GM18508 (cell line): ENCODE measurements at regions not wholly inside any gene's neighbourhood (a gene's known extent, or its start where the extent isn't known, plus 50 kb on each side); places are given as distances from the start of the nearest gene placed in this dataset.
A peak's percentile ranks its signal among the peaks of the same experiment; 100 is the strongest.

ENCODE experiments used
- ATAC-seq: cut with Tn5 transposase; IDR thresholded peaks from one replicate; pipeline ENCODE4 v1.9.1; 2021; ENCODE audit warnings: moderate number of reproducible peaks; ENCODE audit not compliant: insufficient read depth, unreplicated experiment

DNA sequence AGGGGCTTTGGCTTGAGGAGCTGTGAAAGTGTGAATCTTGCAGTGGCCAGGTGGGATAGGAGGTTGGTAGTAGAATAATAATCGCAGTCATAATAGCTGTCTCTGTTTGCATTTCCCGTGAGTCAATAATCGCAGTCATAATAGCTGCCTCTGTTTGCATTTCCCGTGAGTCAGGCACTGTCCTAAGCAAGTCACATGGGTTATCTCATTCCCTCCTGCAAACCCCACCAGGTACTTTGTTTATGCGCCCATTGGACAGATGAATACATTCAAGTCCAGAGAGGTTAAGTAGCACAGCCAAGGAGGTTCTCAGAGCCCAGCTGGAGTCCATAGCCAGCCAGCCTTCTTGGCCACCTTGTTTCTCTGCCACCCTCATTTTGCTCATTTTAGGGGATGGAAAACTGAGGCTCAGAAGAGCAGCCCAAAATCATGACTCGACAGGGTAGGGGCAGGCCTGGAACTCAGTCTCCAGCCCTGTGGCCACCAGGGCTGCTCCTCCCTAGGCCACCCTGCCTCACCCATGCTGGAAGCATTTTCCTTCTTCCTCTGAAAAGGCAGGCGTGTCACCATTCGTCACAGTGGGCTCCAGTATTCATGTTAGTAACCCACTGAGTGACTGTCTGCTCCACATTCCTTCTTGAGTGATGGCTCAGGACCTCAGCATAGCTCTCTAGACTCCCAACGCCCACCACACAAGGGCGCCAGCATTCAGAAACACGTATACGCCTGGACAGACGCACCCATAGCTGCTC lies 206.2 kb downstream of the URI1 start:
- ATAC-seq, result no peak

DNA sequence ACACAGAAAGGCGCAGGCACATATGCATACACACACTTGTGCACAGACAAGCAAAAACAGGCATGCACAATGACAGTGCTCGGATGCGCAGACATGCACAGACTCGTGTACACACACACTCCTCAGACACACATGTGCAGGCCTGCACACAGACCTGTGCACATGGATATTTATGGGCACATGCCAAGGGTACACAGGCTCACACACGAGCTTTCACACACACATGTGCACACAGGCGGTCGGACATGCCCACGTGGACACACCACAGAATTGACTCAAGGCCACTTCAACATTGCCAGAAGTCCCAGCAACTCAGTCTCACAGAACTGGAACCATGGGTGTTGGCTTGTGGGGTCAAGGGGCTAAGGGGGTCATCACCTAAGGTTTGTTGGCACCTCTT lies 206.8 kb downstream of the URI1 start:
- no peak for ATAC-seq

DNA sequence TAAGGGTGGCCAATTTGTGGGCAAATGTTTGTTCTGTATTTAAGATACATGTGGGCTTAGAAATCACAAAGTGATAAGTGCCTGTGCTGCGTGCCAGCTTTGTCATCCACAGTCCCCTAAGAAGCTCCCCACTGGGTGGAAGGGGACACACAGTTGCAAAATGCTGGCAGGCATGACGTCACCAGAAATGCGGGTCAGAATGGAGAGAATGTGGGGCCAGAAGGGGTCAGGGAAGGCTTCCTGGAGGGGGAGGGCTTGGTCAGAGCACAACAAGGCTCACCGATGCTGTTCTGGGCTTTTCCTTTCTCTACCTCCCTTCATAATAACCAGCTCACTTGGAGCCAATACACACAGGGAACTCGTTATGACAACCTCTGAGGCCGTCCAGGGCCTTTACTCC lies 207.3 kb downstream of the URI1 start:
- ATAC-seq, result no peak

DNA sequence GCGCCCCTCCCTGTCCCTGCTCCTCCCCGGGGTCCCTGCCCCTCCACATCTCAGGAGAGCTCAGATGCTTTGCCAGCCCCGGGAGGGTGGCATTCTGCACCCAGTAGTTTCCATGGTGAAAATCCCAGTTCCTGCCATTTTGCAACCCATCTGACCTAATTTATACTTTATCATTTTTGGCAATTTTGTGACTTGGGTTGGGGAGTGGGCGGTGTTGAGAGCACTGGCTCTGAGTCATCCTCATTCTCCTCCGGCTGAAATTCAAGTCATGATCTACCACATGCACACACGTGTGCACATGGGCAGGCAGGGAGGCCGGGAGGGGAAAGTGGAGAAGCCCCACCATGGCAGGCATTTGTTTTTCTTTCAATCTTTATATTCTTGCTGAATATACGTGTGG lies 208.6 kb downstream of the URI1 start:
- ATAC-seq, result no peak

DNA sequence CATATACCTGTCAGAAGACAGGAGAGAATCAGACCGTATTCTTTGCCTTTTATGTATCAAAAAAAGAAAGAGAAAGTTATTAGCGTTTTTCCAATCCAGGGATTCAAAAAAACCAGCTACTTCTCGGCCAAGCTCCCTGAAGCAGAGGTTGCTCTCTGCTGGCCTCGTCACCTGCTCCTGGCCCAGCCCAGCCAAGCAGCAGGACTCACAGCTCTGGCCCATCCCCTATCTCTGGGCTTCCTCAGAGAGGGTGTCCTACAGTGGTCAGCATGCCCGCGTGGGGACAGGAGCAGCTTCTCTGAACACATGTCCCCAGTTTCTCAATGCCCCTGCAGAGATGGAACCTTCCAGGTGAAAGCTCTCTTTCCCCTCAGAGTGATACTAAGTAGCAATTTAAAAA lies 209.0 kb downstream of the URI1 start:
- ATAC-seq, result no peak

DNA sequence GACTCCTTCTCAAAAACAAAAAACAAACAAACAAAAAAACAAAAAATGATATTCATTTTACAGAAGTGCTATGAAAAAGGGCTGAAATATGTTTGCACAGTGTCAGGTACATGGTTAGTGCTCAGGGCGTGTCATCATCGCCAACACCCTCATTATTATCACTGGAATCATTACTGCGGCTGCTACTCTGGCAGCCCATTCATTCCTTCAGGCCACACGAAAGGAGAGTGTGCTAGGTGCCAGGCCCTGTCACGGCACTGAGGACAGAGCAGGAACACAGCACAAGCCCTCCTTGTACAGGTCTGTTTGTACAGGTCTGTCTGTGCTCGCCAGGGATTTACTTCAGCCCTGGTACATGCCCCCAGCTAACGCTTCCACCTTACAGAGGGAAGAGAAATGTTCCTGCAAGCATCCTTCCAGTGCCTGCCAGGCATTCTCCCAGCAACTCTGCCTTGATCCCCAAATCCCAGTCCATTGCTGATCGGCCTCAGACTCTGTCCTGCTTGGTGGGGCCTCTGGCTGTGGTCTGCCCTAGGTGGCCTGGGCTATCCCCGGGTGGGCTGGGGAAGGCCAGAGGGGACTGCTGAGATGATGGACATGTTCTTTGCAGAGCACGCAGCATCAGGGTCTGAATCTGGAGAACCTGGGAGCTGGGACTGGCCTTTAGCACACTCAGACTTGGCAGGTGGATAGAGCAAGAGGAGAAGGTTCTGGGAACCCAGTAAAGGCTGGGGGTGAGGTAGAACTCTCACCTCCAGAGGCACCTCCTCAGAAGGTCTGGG lies 210.7 kb downstream of the URI1 start:
- ATAC-seq, result no peak

DNA sequence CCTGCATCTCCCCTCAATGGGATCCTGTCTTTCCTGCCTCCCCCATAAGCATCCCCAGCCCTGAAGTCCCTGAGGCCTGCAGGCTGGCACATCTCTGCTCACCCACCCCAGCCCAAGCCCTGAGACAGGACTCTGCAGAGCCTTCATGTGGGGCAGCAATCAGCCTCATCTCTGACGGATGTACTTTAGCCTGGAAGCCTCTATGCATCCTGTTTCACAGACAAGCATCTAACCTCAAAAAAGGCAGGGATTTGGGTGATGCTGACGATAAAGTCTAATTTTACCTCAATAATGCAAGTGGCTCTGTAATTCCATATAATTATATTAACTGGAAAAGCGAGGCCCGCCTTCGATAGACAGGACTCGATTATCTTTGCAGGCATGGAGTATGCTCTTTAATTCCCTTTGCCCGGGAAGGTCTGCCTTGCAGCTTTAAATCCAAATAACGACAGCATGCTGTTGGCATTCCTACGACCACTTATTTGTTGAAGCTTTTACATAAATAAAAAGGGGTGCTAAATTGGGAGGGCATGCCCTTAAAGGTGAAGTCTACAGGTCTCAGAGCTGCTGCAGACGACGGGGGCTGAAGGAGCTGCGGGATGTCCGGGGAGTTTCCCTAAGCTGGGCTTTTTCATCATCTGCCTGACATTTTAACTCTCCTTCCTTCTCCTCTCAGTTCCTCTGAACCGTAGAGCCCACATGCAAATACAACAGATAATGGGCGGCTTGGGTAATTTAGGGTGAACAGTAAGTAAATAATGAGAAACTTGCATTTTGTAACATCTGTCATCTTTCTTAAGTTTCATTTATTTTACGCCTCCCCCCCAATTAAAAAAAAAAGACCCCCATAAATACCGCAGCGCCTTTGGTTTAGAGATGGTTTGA lies 211.5 kb downstream of the URI1 start:
- peak; percentile 68 for ATAC-seq

DNA sequence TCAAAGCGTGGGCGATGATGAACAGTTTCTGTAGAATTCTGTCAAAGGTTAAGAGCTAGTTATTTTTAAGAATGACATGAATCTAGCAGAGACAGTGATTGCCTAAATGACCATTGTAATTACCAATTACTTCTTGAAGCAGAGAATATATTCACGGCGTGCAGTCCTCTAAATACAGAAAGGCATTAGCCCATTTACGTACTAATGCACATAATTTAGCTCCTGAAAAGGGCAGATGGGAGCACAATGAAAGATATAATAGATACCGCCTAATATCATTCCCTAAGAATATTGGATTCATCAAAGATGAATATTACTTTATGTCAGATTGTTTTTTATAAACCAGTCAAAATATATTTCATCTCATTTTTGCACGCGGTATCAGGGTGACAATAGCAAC lies 212.4 kb downstream of the URI1 start:
- ATAC-seq, result no peak

DNA sequence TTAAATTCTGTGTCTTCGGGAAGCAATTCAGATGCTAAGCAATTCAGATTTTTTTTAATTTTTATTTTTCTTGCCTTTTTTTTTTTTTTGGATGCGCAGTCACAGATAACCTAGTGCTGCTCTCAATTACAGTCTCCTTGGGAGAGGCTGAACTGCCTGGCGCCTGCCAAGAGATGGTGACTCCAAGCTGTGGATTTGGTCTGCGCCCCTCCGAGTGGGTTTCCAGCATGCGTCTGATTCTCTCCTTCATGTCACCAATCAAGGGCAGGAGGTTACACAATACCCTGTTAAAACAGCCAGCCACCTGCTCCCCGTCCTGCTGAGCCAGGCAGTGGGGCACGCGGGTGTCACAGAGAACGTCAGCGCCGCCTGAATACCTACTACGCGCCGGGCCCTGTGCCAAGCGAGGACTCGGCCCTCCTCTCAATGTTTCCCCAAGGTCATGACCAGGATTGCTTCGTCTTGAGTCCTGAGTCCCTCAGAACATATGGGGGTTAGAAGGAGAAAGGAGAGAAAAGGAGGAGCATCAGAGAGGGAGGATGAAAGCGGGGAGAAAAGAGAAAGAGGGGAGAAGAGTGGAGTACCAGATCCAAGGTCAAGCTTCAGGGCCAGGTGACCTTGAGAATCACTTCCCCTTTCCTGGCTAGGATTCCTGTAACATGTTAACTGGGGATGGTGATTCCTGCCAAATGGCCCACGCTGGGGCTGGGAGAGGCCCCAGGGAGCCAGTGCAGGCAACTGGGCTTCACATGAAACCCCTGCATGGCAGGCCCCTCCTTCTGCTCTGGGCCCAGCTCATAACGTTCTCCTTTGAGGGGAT lies 213.6 kb downstream of the URI1 start:
- no peak for ATAC-seq

DNA sequence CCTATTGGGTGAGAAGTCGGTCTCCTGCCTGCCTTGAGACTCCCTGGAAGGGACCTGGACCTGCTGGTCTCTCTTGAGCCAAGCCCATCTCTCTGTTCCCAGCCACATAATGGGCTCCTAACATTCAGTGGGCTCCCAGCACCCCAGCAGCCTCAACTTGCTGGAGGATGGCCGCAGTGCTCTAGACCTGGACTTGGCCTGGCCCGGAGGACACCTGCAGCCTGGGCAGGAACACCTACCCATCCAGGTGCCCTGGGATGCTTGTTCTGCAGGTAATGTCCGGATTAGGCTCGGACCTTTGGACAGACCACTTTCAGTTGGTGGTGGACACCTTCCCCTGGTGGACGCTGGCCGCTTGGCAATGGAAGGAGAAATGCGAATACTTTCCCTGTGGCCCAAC lies 214.6 kb downstream of the URI1 start:
- no peak for ATAC-seq

DNA sequence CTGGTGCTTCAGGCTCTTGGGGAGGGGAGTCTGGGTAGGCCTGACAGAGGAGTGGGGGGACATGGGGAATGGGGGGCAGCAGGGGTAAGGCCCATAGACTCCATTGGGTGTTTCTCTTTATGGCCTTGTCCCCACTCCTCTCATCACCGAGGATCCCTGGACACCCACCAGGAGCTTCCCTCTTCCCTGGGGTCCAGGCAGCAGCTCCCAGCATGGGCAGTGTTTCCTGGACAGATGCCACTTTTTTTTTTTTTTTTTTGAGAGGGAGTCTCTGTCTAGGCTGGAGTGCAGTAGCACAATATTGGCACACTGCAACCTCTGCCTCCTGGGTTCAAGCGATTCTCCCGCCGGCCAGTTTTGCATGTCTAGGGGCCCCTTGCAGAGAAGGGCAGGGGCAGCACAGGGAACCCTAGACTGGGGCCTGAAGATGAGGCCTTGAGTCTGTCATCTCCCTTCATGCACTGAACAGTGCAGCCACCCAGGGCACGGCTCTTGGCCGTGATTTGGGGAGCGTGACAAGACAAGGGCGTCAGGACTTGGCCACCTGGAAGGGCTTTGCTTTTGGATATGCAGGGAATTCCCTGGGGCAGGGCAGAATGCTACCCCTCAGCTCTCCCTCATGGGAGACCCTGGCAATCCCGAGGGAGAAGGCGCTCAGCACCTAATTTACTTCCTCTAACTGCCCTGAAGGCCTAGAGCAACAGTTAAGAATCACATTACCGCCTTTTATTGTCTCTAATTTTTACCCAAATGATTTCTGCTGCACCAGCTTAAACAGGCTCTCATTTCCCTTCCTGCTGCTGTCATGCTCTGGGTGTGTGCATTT lies 213.9 kb upstream of the ZNF536 start:
- no peak for ATAC-seq

DNA sequence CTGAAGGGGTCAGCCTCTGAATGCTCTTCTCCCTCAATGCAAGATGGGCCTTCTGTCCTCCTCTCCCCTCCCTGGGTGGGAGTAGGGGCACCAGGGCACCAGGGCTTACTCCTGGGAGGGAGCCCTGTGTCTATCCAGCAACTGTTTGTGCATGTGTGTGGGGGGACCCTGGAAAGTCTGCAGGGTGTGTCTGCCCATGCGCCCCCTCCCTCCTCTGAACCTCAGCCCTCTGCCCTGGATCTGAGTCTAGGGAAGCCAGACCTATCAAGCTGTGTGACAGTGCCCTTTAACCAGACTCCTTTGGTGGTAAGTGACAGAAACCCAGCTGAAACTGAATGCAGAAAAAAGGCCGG lies 213.3 kb upstream of the ZNF536 start:
- ATAC-seq, result no peak

DNA sequence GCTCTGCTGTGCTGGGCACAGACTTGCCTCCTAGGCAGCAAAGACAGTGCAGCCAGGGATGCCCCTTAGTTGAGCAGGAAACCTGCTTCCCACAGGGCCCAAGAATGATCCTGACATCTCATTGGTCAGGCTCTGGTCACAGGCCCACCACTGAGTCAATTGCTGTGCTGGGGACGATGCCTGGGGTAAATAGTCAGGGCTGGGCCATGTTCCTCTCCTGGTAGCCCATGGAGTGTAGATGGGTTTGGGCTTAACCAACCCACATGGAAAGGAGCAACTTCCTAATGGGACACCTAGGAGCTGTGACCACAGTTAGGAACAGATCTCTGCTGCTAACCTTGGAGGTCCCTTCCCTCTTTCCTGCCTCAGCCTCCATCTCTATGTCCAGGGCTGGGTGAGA lies 212.5 kb upstream of the ZNF536 start:
- ATAC-seq, result no peak

DNA sequence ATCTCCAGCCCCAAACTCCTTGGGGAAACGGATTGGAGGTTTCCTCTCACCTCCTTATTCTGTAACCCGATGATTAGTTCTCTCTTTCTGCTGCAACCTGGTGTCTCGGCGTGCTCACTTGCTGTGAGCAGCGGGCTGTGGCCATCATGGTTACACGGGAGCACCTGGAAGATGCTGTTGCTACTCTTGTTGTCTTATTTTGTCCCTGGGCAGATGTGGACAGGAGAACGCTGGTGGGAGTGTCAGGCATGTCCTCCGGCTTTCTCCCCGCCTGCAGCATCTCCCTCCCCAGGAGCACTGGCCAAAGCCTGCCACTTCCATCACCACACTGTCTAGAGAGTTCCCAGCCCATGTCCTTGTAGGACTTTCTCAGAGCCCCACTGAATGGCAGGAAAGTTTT lies 211.8 kb upstream of the ZNF536 start:
- ATAC-seq, result no peak

DNA sequence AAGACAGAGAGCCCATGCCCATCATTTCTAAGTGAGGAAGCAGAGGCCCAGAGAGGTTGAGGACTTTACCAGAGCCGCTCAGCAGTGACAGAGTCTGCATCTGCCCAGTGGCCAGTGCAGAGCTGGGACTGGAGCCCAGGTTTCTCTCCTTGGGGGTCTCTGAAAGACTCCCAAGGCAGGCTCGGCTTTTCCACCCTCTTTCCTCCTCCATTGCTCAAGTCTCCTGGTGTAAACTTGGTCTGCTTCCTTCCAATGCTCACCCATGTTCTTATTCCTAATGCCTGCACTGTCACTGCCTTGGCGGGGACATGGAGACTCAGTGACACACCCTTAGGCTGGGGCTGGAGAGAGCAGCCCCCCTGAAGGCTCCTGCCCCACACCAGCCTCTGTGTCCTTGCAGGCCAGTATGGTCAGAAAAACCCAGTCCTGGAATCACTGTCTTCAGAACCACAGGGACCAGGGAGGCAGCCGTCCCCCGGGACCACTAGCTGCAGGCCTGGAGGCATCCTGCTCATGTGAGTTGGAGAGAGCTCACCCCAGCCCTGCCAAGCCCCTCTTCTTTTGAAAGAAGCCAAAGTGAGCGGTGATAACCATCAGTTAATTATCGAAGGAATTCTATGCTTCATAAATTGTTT lies 211.0 kb upstream of the ZNF536 start:
- ATAC-seq, result no peak

DNA sequence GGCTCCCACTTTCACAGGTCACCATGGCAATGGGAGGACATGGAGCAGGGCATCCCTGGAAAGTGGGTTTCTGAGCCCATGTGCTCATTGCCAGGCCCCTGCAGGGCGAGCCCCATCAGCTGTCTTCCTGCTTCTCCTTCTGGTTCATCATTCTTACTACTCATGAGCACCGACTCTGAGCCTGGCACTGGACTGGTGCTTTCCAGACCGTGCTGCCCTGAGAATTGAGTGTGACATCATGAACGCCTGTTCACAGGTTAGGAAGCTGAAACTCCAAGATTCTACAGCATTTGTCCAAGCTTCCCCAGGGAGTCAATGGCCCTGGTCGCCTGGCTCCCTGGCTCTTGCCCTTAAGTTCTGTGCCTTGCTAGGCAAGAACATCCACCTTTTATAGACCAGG lies 210.4 kb upstream of the ZNF536 start:
- no peak for ATAC-seq

DNA sequence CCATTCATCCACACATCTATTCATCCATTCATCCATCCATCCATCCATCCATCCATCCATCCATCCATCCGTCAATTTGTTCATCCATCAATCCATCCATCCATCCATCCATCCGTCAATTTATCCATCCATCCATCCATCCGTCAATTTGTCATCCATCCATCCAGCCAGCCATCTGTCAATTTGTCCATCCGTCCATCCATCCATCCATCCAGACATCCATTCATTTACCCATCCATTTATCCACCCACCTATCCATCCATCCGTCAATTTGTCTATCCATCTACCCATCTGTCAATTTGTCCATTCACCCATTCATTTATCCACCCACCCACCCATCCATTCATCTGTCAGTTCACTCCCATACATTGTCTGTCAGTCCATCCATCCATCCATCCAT lies 209.5 kb upstream of the ZNF536 start:
- ATAC-seq, result no peak

DNA sequence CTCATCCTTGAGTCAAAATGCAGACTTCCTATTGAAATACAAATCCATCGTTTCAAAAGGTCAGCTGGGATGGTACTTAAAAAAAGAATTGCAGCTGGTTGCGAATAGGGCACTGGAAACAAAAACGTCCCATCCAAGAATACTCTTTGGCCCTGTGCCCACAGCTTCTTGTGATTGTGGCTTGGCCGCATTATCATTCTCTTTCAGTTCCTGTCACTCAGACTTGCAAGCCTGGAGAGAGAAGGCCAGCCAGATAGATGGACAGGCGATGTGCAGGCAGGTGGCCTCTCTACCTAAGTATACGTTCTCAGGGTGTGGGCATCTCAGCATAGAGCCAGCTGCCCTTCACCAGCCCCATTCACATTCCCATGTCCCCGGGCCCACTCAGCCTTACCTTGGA lies 208.5 kb upstream of the ZNF536 start:
- ATAC-seq, result no peak

DNA sequence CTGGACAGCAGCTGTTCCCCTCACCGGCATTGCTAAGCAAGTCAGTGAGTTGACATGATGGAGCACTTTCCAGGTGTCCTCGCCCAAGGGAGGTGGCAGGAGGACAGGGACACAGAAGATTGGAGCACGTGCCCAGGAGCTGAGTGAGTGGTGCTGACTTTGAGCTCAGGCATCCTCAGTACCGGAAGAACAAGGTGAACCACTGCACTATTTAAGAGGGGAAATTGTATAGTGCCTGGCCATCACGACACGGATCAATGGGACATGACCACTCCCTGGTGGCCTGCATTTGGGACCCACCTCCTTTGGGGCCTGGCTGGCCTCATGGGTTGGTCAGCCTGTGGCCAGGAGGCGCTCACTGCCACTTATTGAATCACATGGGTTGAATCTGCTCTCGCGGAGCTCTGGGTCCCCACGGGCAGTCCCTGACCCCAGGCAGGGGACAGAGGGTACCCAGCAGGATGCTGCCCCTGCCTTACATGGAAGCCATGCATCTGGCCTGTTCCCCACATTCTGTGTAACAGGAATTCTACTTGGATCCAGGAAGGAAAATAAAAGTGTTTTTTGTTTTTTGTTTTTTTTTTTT lies 206.9 kb upstream of the ZNF536 start:
- no peak for ATAC-seq
